Endothelial cell of umbilical vein (primary cell): ENCODE measurements at regions not wholly inside any gene's neighbourhood (a gene's known extent, or its start where the extent isn't known, plus 50 kb on each side); places are given as distances from the start of the nearest gene placed in this dataset.

ENCODE experiments used
- BruUV-seq: library from RNA; stranded (reverse); fragments of 400-500 nt; replicated peaks from 2 replicates; lab custom pipeline; 2021; lab: Mats Ljungman, UMichigan
- CTCF ChIA-PET: fragments of 300-600, 350-600 bp; sonication (Branson Sonifier 250); formaldehyde crosslinking; loops from one replicate; lab custom pipeline; 2021; ENCODE audit warnings: antibody characterized with exemption, inconsistent platforms; lab: Charles Lee
- POLR2A ChIA-PET: fragments of 300-600, 350-600 bp; sonication (Branson Sonifier 250); formaldehyde crosslinking; loops from one replicate; lab custom pipeline; 2021; ENCODE audit warnings: antibody characterized with exemption, inconsistent platforms; lab: Charles Lee
- DNase-seq: peaks from one replicate; pipeline ENCODE4 v3.0.0-alpha.2; 2011; ENCODE audit warnings: low read depth, low spot score
- FAIRE-seq: peaks from 2 replicates; lab custom pipeline; 2011; peaks lifted over from hg19 to GRCh38; lab: Jason Lieb, UNC
- H2AFZ ChIP-seq: 2 replicates; pipeline ENCODE4 v1.6.0; 2012; ENCODE audit warnings: low read depth, low read length, control low read depth, inconsistent platforms
- H3K27ac ChIP-seq: 2 replicates; pipeline ENCODE4 v1.5.1; 2011; ENCODE audit warnings: low read depth, mild to moderate bottlenecking, control low read depth, low read length, moderate library complexity; ENCODE audit not compliant: insufficient read depth
- H3K27me3 ChIP-seq, 2 experiments: 2 replicates each; pipeline versions ENCODE4 v1.6.0 to v1.6.1; 2011; ENCODE audit warnings: low read length in 2 of 2, mixed read lengths in 1 of 2; ENCODE audit not compliant: control insufficient read depth in 2 of 2, insufficient read depth in 2 of 2
- H3K36me3 ChIP-seq, 2 experiments: 2 replicates in 1 of 2; 3 replicates in 1 of 2; pipeline ENCODE4 v1.5.1; 2011; ENCODE audit warnings: low read length in 2 of 2, mild to moderate bottlenecking in 1 of 2, moderate library complexity in 1 of 2; ENCODE audit not compliant: control insufficient read depth in 2 of 2, insufficient read depth in 2 of 2; ENCODE audit errors: extremely low read depth in 1 of 2
- H3K4me1 ChIP-seq: 3 replicates; pipeline ENCODE4 v1.5.1; 2011; ENCODE audit warnings: mild to moderate bottlenecking, low read length; ENCODE audit not compliant: control insufficient read depth, insufficient read depth; ENCODE audit errors: extremely low read depth
- H3K4me2 ChIP-seq: 2 replicates; pipeline ENCODE4 v1.6.1; 2011; ENCODE audit warnings: low read length, control low read depth, mixed read lengths; ENCODE audit not compliant: insufficient read depth
- H3K4me3 ChIP-seq, 3 experiments: fragments of 200-600 bp in 1 of 3; sonication (generic), shearing (Covaris generic) in 1 of 3; replicated peaks in 1 of 3; 2 replicates each; pipeline ENCODE4 v1.5.1; 2011 to 2016; ENCODE audit warnings: control low read depth in 3 of 3, low read length in 3 of 3, mild to moderate bottlenecking in 2 of 3, inconsistent platforms in 1 of 3, low read depth in 1 of 3, moderate library complexity in 1 of 3; ENCODE audit not compliant: insufficient read depth in 1 of 3
- H3K79me2 ChIP-seq: 2 replicates; pipeline ENCODE4 v1.6.0; 2012; ENCODE audit warnings: low read length, inconsistent platforms; ENCODE audit not compliant: control insufficient read depth, insufficient read depth
- H3K9ac ChIP-seq: replicated peaks from 2 replicates; pipeline ENCODE3; 2011; ENCODE audit warnings: low read length, control low read depth; ENCODE audit not compliant: insufficient read depth; ENCODE audit errors: extremely low read depth
- H3K9me1 ChIP-seq: replicated peaks from 3 replicates; pipeline ENCODE4 v1.6.0; 2011; ENCODE audit warnings: mild to moderate bottlenecking, low read length; ENCODE audit not compliant: control insufficient read depth, insufficient read depth; ENCODE audit errors: extremely low read depth
- H3K9me3 ChIP-seq: replicated peaks from 2 replicates; pipeline ENCODE4 v1.5.1; 2012; ENCODE audit warnings: low read length, inconsistent platforms; ENCODE audit not compliant: control insufficient read depth, insufficient read depth
- H4K20me1 ChIP-seq: replicated peaks from 2 replicates; pipeline ENCODE3; 2011; ENCODE audit warnings: mild to moderate bottlenecking, low read length; ENCODE audit not compliant: control insufficient read depth, insufficient read depth; ENCODE audit errors: extremely low read depth
- CTCF ChIP-seq, 2 donors: IDR thresholded peaks; 1 replicate in 1 of 2; 2 replicates in 1 of 2; pipeline ENCODE4 v1.5.1; 2011; ENCODE audit warnings: low read length in 2 of 2, mild to moderate bottlenecking in 2 of 2, moderate library complexity in 2 of 2, control low read depth in 1 of 2, inconsistent platforms in 1 of 2, low read depth in 1 of 2; ENCODE audit not compliant: insufficient read depth in 1 of 2; ENCODE audit errors: extremely low read depth in 1 of 2
- EZH2 ChIP-seq: IDR thresholded peaks from 2 replicates; pipeline ENCODE4 v1.6.1; 2012; ENCODE audit warnings: borderline replicate concordance, low read depth, mild to moderate bottlenecking, moderate library complexity, low read length, inconsistent platforms; ENCODE audit not compliant: severe bottlenecking
- GATA2 ChIP-seq: IDR thresholded peaks from 2 replicates; pipeline ENCODE4 v1.7.0; 2011; ENCODE audit warnings: low read depth, mild to moderate bottlenecking, moderate library complexity, mixed read lengths, low read length; ENCODE audit not compliant: insufficient read length, insufficient read depth
- JUN ChIP-seq: IDR thresholded peaks from 2 replicates; pipeline ENCODE4 v1.6.1; 2011; ENCODE audit warnings: borderline replicate concordance, low read depth; ENCODE audit not compliant: insufficient read length, insufficient read depth
- MYC ChIP-seq: IDR thresholded peaks from one replicate; pipeline ENCODE4 v1.6.1; 2011; ENCODE audit warnings: mild to moderate bottlenecking, low read depth, low read length
- POLR2A ChIP-seq: IDR thresholded peaks from 2 replicates; pipeline ENCODE4 v1.6.1; 2012; ENCODE audit warnings: low read depth, mild to moderate bottlenecking, control low read depth, low read length
- POLR2AphosphoS5 ChIP-seq: IDR thresholded peaks from 2 replicates; pipeline ENCODE4 v1.6.1; 2012; ENCODE audit warnings: low read depth, mild to moderate bottlenecking, control low read depth, low read length, moderate library complexity; ENCODE audit not compliant: insufficient read depth
- dilution Hi-C: fragments of 300-500 bp; cut with MboI; formaldehyde crosslinking; loops from one replicate; pipeline ENCODE4 v1.15.0; 2019; ENCODE audit warnings: low sequenced_read_pairs; ENCODE audit not compliant: extremely low pct_ligation_motif_present
- intact Hi-C: fragments of 100-400 bp; cut with micrococcal nuclease; formaldehyde crosslinking; loops from one replicate; pipeline ENCODE4 v1.10.0; 2022
- TF ChIP-seq, protein P1 (sequence below): IDR thresholded peaks from 2 replicates; pipeline ENCODE4 v1.6.1; 2011; ENCODE audit not compliant: insufficient read depth, insufficient read length

DNA sequence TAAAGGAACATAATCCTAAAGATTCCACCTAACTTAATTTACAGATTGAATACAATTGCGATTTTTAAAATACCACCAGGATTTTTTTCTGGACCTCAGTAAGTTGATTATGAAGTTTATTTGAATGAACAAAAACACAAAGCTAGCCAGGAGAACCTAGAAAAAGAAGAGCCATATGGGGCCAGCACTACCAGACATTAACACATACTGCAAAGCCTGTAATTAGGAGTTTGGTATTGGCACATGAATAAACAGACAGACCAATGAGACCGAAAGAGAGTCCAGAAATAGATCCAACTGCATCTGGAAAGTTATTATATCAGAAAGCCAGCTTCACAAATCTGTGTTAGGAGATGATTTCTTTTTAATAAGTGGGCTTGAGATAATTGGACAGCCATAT lies 105.5 kb upstream of the CHST15 start:
- BruUV-seq: no TSS peak
- H3K9me1 ChIP-seq: no peaks in the 10 kb centered on the region
- CTCF ChIA-PET: no interaction called here
- no peaks in the 10 kb centered on the region for H3K27me3 ChIP-seq
- POLR2A ChIA-PET: no interaction called here
- H3K27ac ChIP-seq: no peak overlapping the region
- H3K79me2 ChIP-seq: no peaks in the 10 kb centered on the region
- no peak for TF ChIP-seq EZH2
- TF ChIP-seq, protein P1, sequence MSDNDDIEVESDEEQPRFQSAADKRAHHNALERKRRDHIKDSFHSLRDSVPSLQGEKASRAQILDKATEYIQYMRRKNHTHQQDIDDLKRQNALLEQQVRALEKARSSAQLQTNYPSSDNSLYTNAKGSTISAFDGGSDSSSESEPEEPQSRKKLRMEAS: no peak
- no peak for TF ChIP-seq POLR2AphosphoS5
- TF ChIP-seq MYC: no peak
- no peak for TF ChIP-seq GATA2
- no peak for TF ChIP-seq POLR2A
- no peaks in the 10 kb centered on the region for H3K4me1 ChIP-seq
- dilution Hi-C loops (no loop called here), intact Hi-C loops (no loop called here)
- no peaks in the 10 kb centered on the region for H3K9me3 ChIP-seq
- H3K4me2 ChIP-seq: no peak overlapping the region
- FAIRE-seq (no peak), DNase-seq (no peak)
- no peaks in the 10 kb centered on the region for H4K20me1 ChIP-seq
- H3K9ac ChIP-seq: no peak overlapping the region
- H3K36me3 ChIP-seq: no peaks in the 10 kb centered on the region
- H2AFZ ChIP-seq: no peak overlapping the region
- no peak overlapping the region for H3K4me3 ChIP-seq

DNA sequence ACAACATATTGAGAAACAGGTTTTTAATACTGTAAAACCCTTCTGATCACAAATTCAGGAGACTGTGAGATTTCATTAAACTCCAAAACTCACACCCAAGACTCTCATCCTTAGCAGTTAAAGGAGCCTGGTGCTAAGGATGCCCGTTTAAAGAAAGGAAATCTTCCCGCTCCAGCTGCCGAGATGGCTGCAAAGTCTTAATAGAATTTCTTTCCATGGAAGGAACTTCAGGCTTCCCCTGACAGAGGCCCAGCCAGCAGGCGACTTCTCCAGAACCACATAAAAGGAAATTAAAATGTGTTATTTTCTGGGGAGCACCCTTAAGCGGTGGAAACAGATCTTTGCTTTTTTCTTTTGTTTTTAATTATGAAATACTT lies 104.7 kb upstream of the CHST15 start:
- intact Hi-C loops: no loop called here
- Histone ChIP-seq H3K27ac (no peak overlapping the region), H3K9me3 (no peaks in the 10 kb centered on the region), H3K4me2 (no peak overlapping the region), H3K36me3 (no peaks in the 10 kb centered on the region), H3K79me2 (no peaks in the 10 kb centered on the region), H3K4me3 (no peak overlapping the region), H3K4me1 (no peaks in the 10 kb centered on the region), H3K27me3 (no peaks in the 10 kb centered on the region), H4K20me1 (no peaks in the 10 kb centered on the region), H3K9ac (no peak overlapping the region), H3K9me1 (no peaks in the 10 kb centered on the region), H2AFZ (no peak overlapping the region)
- DNase-seq (no peak), FAIRE-seq (no peak)
- POLR2A ChIA-PET: no interaction called here
- CTCF ChIA-PET: no interaction called here
- TF ChIP-seq CTCF (IDR thresholded peaks at IDR 0.05; ENCODE audit: extremely low read depth in 1 of 2, insufficient read depth in 1 of 2, low read depth in 1 of 2, low read length in 2 of 2) (no peak), GATA2 (no peak), MYC (no peak), JUN (no peak)
- TF ChIP-seq, protein P1: no peak
- dilution Hi-C loops: no loop called here
- no TSS peak for BruUV-seq
